Fibroblast of lung (primary cell): ENCODE measurements at regions not wholly inside any gene's neighbourhood (a gene's known extent, or its start where the extent isn't known, plus 50 kb on each side); places are given as distances from the start of the nearest gene placed in this dataset.

Experiments
- EZH2 ChIP-seq: IDR thresholded peaks from 2 replicates; pipeline ENCODE4 v1.5.1; 2012; ENCODE audit warnings: low read length, control low read depth, mild to moderate bottlenecking; ENCODE audit errors: missing control alignments
- TF ChIP-seq, protein P1 (sequence below), 2 donors: IDR thresholded peaks in 1 of 2; conservative IDR thresholded peaks in 1 of 2; 1 replicate in 1 of 2; 2 replicates in 1 of 2; pipeline ENCODE4 v1.5.1; 2011 to 2012; ENCODE audit warnings: low read length in 2 of 2, control low read depth in 1 of 2, inconsistent platforms in 1 of 2, low read depth in 1 of 2, mild to moderate bottlenecking in 1 of 2

DNA sequence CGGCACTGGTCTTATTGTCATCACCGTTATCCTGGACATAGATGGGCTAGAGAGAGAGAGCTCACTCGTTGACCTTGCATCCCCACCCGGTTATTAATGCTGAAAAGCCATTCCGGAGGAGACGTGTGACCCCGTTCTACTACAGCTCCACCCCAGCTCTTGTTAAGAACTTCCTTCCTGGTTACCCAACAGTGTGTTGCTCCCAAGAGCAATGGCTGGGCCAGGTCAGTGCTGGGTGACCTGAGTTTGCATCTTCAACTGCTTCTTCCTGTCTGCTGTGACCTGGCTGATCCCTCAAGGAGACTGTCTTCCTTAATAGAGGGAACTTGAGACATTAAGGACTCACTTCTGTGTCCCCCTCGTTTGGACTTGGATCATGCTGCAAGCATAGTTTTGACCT, 96.1 kb upstream of the SDK2 start:
- TF ChIP-seq, protein P1, sequence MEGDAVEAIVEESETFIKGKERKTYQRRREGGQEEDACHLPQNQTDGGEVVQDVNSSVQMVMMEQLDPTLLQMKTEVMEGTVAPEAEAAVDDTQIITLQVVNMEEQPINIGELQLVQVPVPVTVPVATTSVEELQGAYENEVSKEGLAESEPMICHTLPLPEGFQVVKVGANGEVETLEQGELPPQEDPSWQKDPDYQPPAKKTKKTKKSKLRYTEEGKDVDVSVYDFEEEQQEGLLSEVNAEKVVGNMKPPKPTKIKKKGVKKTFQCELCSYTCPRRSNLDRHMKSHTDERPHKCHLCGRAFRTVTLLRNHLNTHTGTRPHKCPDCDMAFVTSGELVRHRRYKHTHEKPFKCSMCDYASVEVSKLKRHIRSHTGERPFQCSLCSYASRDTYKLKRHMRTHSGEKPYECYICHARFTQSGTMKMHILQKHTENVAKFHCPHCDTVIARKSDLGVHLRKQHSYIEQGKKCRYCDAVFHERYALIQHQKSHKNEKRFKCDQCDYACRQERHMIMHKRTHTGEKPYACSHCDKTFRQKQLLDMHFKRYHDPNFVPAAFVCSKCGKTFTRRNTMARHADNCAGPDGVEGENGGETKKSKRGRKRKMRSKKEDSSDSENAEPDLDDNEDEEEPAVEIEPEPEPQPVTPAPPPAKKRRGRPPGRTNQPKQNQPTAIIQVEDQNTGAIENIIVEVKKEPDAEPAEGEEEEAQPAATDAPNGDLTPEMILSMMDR (conservative IDR thresholded peaks at IDR 0.05 in 1 of 2, IDR thresholded peaks at IDR 0.05 in 1 of 2; ENCODE audit: low read depth in 1 of 2, low read length in 2 of 2) = no peak
- no peak for TF ChIP-seq EZH2
